Central memory CD8-positive, alpha-beta T cell (primary cell): ENCODE measurements at regions not wholly inside any gene's neighbourhood (a gene's known extent, or its start where the extent isn't known, plus 50 kb on each side); places are given as distances from the start of the nearest gene placed in this dataset.
"Not testable (repeated sequence)": the region's sequence is repeated elsewhere in the genome, so short reads cannot be mapped to it uniquely, and the experiment has no call there.

ENCODE experiments used
- ATAC-seq: fragments of 150-1000 bp; cut with Tn5 transposase; replicated peaks from 2 replicates; pipeline ENCODE4 v1.10.0; 2022; ENCODE audit warnings: mild to moderate bottlenecking, moderate FRiP score, moderate number of reproducible peaks; ENCODE audit not compliant: poor library complexity, severe bottlenecking; ENCODE audit errors: extremely low read depth
- DNase-seq, 2 donors: peaks; one replicate each; pipeline ENCODE4 v3.0.0; 2021; ENCODE audit warnings: low spot score in 2 of 2
- H3K27ac Mint-ChIP-seq: one replicate; pipeline ENCODE4 v1.8.0; 2022; ENCODE audit warnings: low read depth, mild to moderate bottlenecking, moderate library complexity, mixed read lengths
- H3K27me3 Mint-ChIP-seq: one replicate; pipeline ENCODE4 v1.8.0; 2022; ENCODE audit warnings: mixed read lengths
- H3K36me3 Mint-ChIP-seq: one replicate; pipeline ENCODE4 v1.8.0; 2022; ENCODE audit warnings: mild to moderate bottlenecking, moderate library complexity, mixed read lengths; ENCODE audit not compliant: insufficient read depth
- H3K4me1 Mint-ChIP-seq: one replicate; pipeline ENCODE4 v1.8.0; 2022; ENCODE audit warnings: mixed read lengths
- H3K4me3 Mint-ChIP-seq: one replicate; pipeline ENCODE4 v1.8.0; 2022; ENCODE audit warnings: mild to moderate bottlenecking, moderate library complexity, mixed read lengths
- H3K9me3 Mint-ChIP-seq: one replicate; pipeline ENCODE4 v1.8.0; 2022; ENCODE audit warnings: mixed read lengths

GRCh38 chr7:79664884-79665676 lies 211.6 kb upstream of the MAGI2 start:
- H3K27ac Mint-ChIP-seq: no peak overlapping the region
- H3K4me3 Mint-ChIP-seq: no peak overlapping the region
- H3K9me3 Mint-ChIP-seq: peaks cover 32% of the 10 kb centered on the region
- no peaks in the 10 kb centered on the region for H3K4me1 Mint-ChIP-seq
- H3K36me3 Mint-ChIP-seq: no peaks in the 10 kb centered on the region
- no peaks in the 10 kb centered on the region for H3K27me3 Mint-ChIP-seq
- no peak for DNase-seq
- ATAC-seq: peak; percentile 10

- DNase-seq (no peak), ATAC-seq (no peak)
- no peaks in the 10 kb centered on the region for H3K36me3 Mint-ChIP-seq
- no peaks in the 10 kb centered on the region for H3K4me1 Mint-ChIP-seq
- H3K4me3 Mint-ChIP-seq: no peak overlapping the region
- H3K9me3 Mint-ChIP-seq: peaks cover 28% of the 10 kb centered on the region
- H3K27ac Mint-ChIP-seq: no peak overlapping the region
- no peaks in the 10 kb centered on the region for H3K27me3 Mint-ChIP-seq
Observed at GRCh38 chr7:79658304-79658703, 204.8 kb upstream of the MAGI2 start.

GRCh38 chr7:79653136-79653631 lies 199.7 kb upstream of the MAGI2 start:
- Mint-ChIP-seq H3K27ac (no peak overlapping the region), H3K4me1 (no peaks in the 10 kb centered on the region), H3K27me3 (no peaks in the 10 kb centered on the region), H3K9me3 (peaks cover 21% of the 10 kb centered on the region), H3K36me3 (no peaks in the 10 kb centered on the region), H3K4me3 (no peak overlapping the region)
- ATAC-seq (no peak), DNase-seq (no peak)

GRCh38 chr7:79652619-79653018 lies 199.2 kb upstream of the MAGI2 start:
- H3K27ac Mint-ChIP-seq: no peak overlapping the region
- ATAC-seq (no peak), DNase-seq (no peak)
- H3K27me3 Mint-ChIP-seq: no peaks in the 10 kb centered on the region
- peaks cover under 1% of the 10 kb centered on the region for H3K36me3 Mint-ChIP-seq
- no peaks in the 10 kb centered on the region for H3K4me1 Mint-ChIP-seq
- H3K4me3 Mint-ChIP-seq: no peak overlapping the region
- peaks cover 21% of the 10 kb centered on the region for H3K9me3 Mint-ChIP-seq

- peaks cover 3% of the 10 kb centered on the region for H3K36me3 Mint-ChIP-seq
- ATAC-seq (no peak), DNase-seq (no peak)
- no peaks in the 10 kb centered on the region for H3K4me1 Mint-ChIP-seq
- H3K9me3 Mint-ChIP-seq: peaks cover 22% of the 10 kb centered on the region
- no peak overlapping the region for H3K4me3 Mint-ChIP-seq
- H3K27ac Mint-ChIP-seq: no peak overlapping the region
- no peaks in the 10 kb centered on the region for H3K27me3 Mint-ChIP-seq
Observed at GRCh38 chr7:79647711-79648110, 194.2 kb upstream of the MAGI2 start.

GRCh38 chr7:79646278-79646677 lies 192.8 kb upstream of the MAGI2 start:
- DNase-seq: no peak
- H3K4me1 Mint-ChIP-seq: no peaks in the 10 kb centered on the region
- no peaks in the 10 kb centered on the region for H3K27me3 Mint-ChIP-seq
- no peak overlapping the region for H3K4me3 Mint-ChIP-seq
- H3K9me3 Mint-ChIP-seq: peaks cover 22% of the 10 kb centered on the region
- H3K36me3 Mint-ChIP-seq: peaks cover 3% of the 10 kb centered on the region
- no peak for ATAC-seq
- H3K27ac Mint-ChIP-seq: no peak overlapping the region

GRCh38 chr7:79636849-79637248 lies 183.4 kb upstream of the MAGI2 start:
- H3K9me3 Mint-ChIP-seq: peaks cover 16% of the 10 kb centered on the region
- no peaks in the 10 kb centered on the region for H3K36me3 Mint-ChIP-seq
- H3K27ac Mint-ChIP-seq: no peak overlapping the region
- H3K4me3 Mint-ChIP-seq: no peak overlapping the region
- no peaks in the 10 kb centered on the region for H3K27me3 Mint-ChIP-seq
- no peak for ATAC-seq
- DNase-seq: no peak
- no peaks in the 10 kb centered on the region for H3K4me1 Mint-ChIP-seq

GRCh38 chr7:79625921-79626320 lies 172.5 kb upstream of the MAGI2 start:
- not testable (repeated sequence) for ATAC-seq, H3K27ac Mint-ChIP-seq, H3K9me3 Mint-ChIP-seq, H3K36me3 Mint-ChIP-seq, H3K27me3 Mint-ChIP-seq, H3K4me1 Mint-ChIP-seq, H3K4me3 Mint-ChIP-seq, DNase-seq

- H3K4me1 Mint-ChIP-seq: no peaks in the 10 kb centered on the region
- peaks cover 1% of the 10 kb centered on the region for H3K36me3 Mint-ChIP-seq
- no peak overlapping the region for H3K27ac Mint-ChIP-seq
- peaks cover 11% of the 10 kb centered on the region for H3K9me3 Mint-ChIP-seq
- ATAC-seq (no peak), DNase-seq (no peak)
- H3K27me3 Mint-ChIP-seq: no peaks in the 10 kb centered on the region
- no peak overlapping the region for H3K4me3 Mint-ChIP-seq
Observed at GRCh38 chr7:79624336-79624735, 170.9 kb upstream of the MAGI2 start.

- H3K27ac Mint-ChIP-seq: no peak overlapping the region
- no peaks in the 10 kb centered on the region for H3K4me1 Mint-ChIP-seq
- no peak for DNase-seq
- no peak for ATAC-seq
- no peak overlapping the region for H3K4me3 Mint-ChIP-seq
- H3K36me3 Mint-ChIP-seq: peaks cover 1% of the 10 kb centered on the region
- H3K27me3 Mint-ChIP-seq: no peaks in the 10 kb centered on the region
- peaks cover 11% of the 10 kb centered on the region for H3K9me3 Mint-ChIP-seq
Observed at GRCh38 chr7:79622781-79623180, 169.3 kb upstream of the MAGI2 start.

- Mint-ChIP-seq H3K27me3 (no peaks in the 10 kb centered on the region), H3K4me3 (no peak overlapping the region), H3K4me1 (no peaks in the 10 kb centered on the region), H3K9me3 (peaks cover 11% of the 10 kb centered on the region), H3K36me3 (peaks cover 1% of the 10 kb centered on the region), H3K27ac (no peak overlapping the region)
- ATAC-seq: no peak
- DNase-seq: no peak
Observed at GRCh38 chr7:79620291-79620690, 166.8 kb upstream of the MAGI2 start.

GRCh38 chr7:79619216-79619615 lies 165.7 kb upstream of the MAGI2 start:
- Mint-ChIP-seq H3K4me3 (no peak overlapping the region), H3K4me1 (no peaks in the 10 kb centered on the region), H3K27ac (no peak overlapping the region), H3K36me3 (peaks cover 1% of the 10 kb centered on the region), H3K9me3 (peaks cover 11% of the 10 kb centered on the region), H3K27me3 (no peaks in the 10 kb centered on the region)
- DNase-seq (no peak), ATAC-seq (no peak)

- Mint-ChIP-seq H3K9me3 (peaks cover 11% of the 10 kb centered on the region), H3K36me3 (no peaks in the 10 kb centered on the region), H3K4me3 (no peak overlapping the region), H3K4me1 (no peaks in the 10 kb centered on the region), H3K27me3 (no peaks in the 10 kb centered on the region), H3K27ac (no peak overlapping the region)
- ATAC-seq: no peak
- DNase-seq: no peak
Observed at GRCh38 chr7:79615871-79616640, 162.6 kb upstream of the MAGI2 start.
